ENCODE measurements at regions not wholly inside any gene's neighbourhood (a gene's known extent, or its start where the extent isn't known, plus 50 kb on each side); places are given as distances from the start of the nearest gene placed in this dataset.
A peak's percentile ranks its signal among the peaks of the same experiment; 100 is the strongest.
"Not testable (repeated sequence)": the region's sequence is repeated elsewhere in the genome, so short reads cannot be mapped to it uniquely, and the experiment has no call there.

GRCh38 chr4:119958983-119959382, 107.7 kb downstream of the MAD2L1 start:
- H3K27ac ChIP-seq (ENCODE audit: low read length), result peak overlapping the region; percentile 82
- no peaks in the 10 kb centered on the region for H3K36me3 ChIP-seq (ENCODE audit: insufficient read depth, low read length)
- no peaks in the 10 kb centered on the region for H3K9me3 ChIP-seq (ENCODE audit: low read length)
- no peaks in the 10 kb centered on the region for H3K27me3 ChIP-seq (ENCODE audit: insufficient read depth, low read depth, low read length)
- peak overlapping the region; percentile 10 for H3K9ac ChIP-seq (ENCODE audit: low read length)
- TF ChIP-seq POLR2AphosphoS5 (IDR thresholded peaks at IDR 0.05) (no peak), CTCF (IDR thresholded peaks at IDR 0.05; ENCODE audit: poor library complexity, severe bottlenecking) (no peak), EP300 (conservative IDR thresholded peaks at IDR 0.05; ENCODE audit: poor library complexity, severe bottlenecking) (no peak), MXI1 (conservative IDR thresholded peaks at IDR 0.05; ENCODE audit: poor library complexity, severe bottlenecking) (no peak), EZH2 (IDR thresholded peaks at IDR 0.05; ENCODE audit: borderline replicate concordance, insufficient read depth, low read length, poor library complexity, severe bottlenecking) (no peak), RAD21 (conservative IDR thresholded peaks at IDR 0.05) (no peak)
- H3K9me2 ChIP-seq (ENCODE audit: insufficient read depth, low read length), result no peaks in the 10 kb centered on the region
- no peak overlapping the region for H2AFZ ChIP-seq (ENCODE audit: low read depth, low read length)
- H3K4me3 ChIP-seq (ENCODE audit: low read length), result no peak overlapping the region
- H3F3A ChIP-seq (ENCODE audit: insufficient read depth, low read length, poor library complexity, severe bottlenecking), result no peaks in the 10 kb centered on the region
- H3K4me2 ChIP-seq (ENCODE audit: low read length), result peak overlapping the region; percentile 50
- H3K79me2 ChIP-seq (replicated peaks; ENCODE audit: insufficient read depth, low read length), result no peaks in the 10 kb centered on the region
- H4K20me1 ChIP-seq (ENCODE audit: insufficient read depth), result no peaks in the 10 kb centered on the region

- Histone ChIP-seq H3K36me3 (ENCODE audit: insufficient read depth, low read length) (no peaks in the 10 kb centered on the region), H3K9ac (ENCODE audit: low read length) (no peak overlapping the region), H3F3A (ENCODE audit: insufficient read depth, low read length, poor library complexity, severe bottlenecking) (no peaks in the 10 kb centered on the region), H3K4me2 (ENCODE audit: low read length) (no peak overlapping the region), H2AFZ (ENCODE audit: low read depth, low read length) (no peak overlapping the region), H3K9me2 (ENCODE audit: insufficient read depth, low read length) (no peaks in the 10 kb centered on the region), H3K27ac (ENCODE audit: low read length) (no peak overlapping the region), H3K27me3 (ENCODE audit: insufficient read depth, low read depth, low read length) (no peaks in the 10 kb centered on the region), H3K9me3 (ENCODE audit: low read length) (no peaks in the 10 kb centered on the region), H3K4me3 (ENCODE audit: low read length) (no peak overlapping the region), H4K20me1 (ENCODE audit: insufficient read depth) (no peaks in the 10 kb centered on the region), H3K79me2 (replicated peaks; ENCODE audit: insufficient read depth, low read length) (no peaks in the 10 kb centered on the region)
- TF ChIP-seq POLR2AphosphoS5 (IDR thresholded peaks at IDR 0.05), result no peak
- no peak for TF ChIP-seq RAD21 (conservative IDR thresholded peaks at IDR 0.05)
- no peak for TF ChIP-seq TAF1 (IDR thresholded peaks at IDR 0.05; ENCODE audit: low read depth)
These were observed 111.4 kb downstream of the MAD2L1 start for GRCh38 chr4:119955256-119955655.

- not testable (repeated sequence) for H2AFZ ChIP-seq (ENCODE audit: low read depth, low read length); H3F3A ChIP-seq (ENCODE audit: insufficient read depth, low read length, poor library complexity, severe bottlenecking); H3K9ac ChIP-seq (ENCODE audit: low read length); H4K20me1 ChIP-seq (ENCODE audit: insufficient read depth); H3K9me3 ChIP-seq (ENCODE audit: low read length); H3K4me2 ChIP-seq (ENCODE audit: low read length); H3K9me2 ChIP-seq (ENCODE audit: insufficient read depth, low read length); H3K36me3 ChIP-seq (ENCODE audit: insufficient read depth, low read length); H3K27ac ChIP-seq (ENCODE audit: low read length); H3K27me3 ChIP-seq (ENCODE audit: insufficient read depth, low read depth, low read length); H3K4me3 ChIP-seq (ENCODE audit: low read length); H3K79me2 ChIP-seq (replicated peaks; ENCODE audit: insufficient read depth, low read length)
These were observed 112.2 kb downstream of the MAD2L1 start for GRCh38 chr4:119954487-119954886.

- TF ChIP-seq MXI1 (conservative IDR thresholded peaks at IDR 0.05; ENCODE audit: poor library complexity, severe bottlenecking), result no peak
- Histone ChIP-seq H3K36me3 (ENCODE audit: insufficient read depth, low read length) (no peaks in the 10 kb centered on the region), H3K9me3 (ENCODE audit: low read length) (no peaks in the 10 kb centered on the region), H3K4me3 (ENCODE audit: low read length) (no peak overlapping the region), H3K79me2 (replicated peaks; ENCODE audit: insufficient read depth, low read length) (no peaks in the 10 kb centered on the region), H3K4me2 (ENCODE audit: low read length) (no peak overlapping the region), H4K20me1 (ENCODE audit: insufficient read depth) (no peaks in the 10 kb centered on the region), H3K27me3 (ENCODE audit: insufficient read depth, low read depth, low read length) (no peaks in the 10 kb centered on the region), H3K27ac (ENCODE audit: low read length) (no peak overlapping the region), H2AFZ (ENCODE audit: low read depth, low read length) (no peak overlapping the region), H3F3A (ENCODE audit: insufficient read depth, low read length, poor library complexity, severe bottlenecking) (no peaks in the 10 kb centered on the region), H3K9ac (ENCODE audit: low read length) (no peak overlapping the region), H3K9me2 (ENCODE audit: insufficient read depth, low read length) (no peaks in the 10 kb centered on the region)
These were observed 120.3 kb downstream of the MAD2L1 start for GRCh38 chr4:119946359-119946758.

Measured in neural cell (in vitro differentiated cells).